Right ventricle myocardium inferior (tissue), 1 donor: ENCODE measurements at regions not wholly inside any gene's neighbourhood (a gene's known extent, or its start where the extent isn't known, plus 50 kb on each side); places are given as distances from the start of the nearest gene placed in this dataset.
"Not testable (repeated sequence)": the region's sequence is repeated elsewhere in the genome, so short reads cannot be mapped to it uniquely, and the experiment has no call there.

Experiments used
- ATAC-seq: fragments of 200-7000 bp; cut with Tn5 transposase; one replicate; pipeline ENCODE4 v1.9.1; 2020; ENCODE audit warnings: mild to moderate bottlenecking, moderate library complexity
- DNase-seq: peaks from one replicate; pipeline ENCODE4 v3.0.0; 2021; ENCODE audit errors: missing footprints
- intact Hi-C: fragments of 100-400 bp; cut with DNase I; formaldehyde crosslinking; loops from one replicate; pipeline ENCODE4 v1.11.0; 2022
- donor health status: DM: no; HTN: yes; CAD: no; lungs with severe emphysema.

GRCh38 chr2:235443580-235443979, 50.3 kb upstream of the AGAP1 start:
- intact Hi-C loops, DNase-seq, ATAC-seq: not testable (repeated sequence)
